HL-60 (cell line): ENCODE measurements at regions not wholly inside any gene's neighbourhood (a gene's known extent, or its start where the extent isn't known, plus 50 kb on each side); places are given as distances from the start of the nearest gene placed in this dataset.

Source experiments
- DNase-seq, 2 experiments: peaks; one replicate each; pipeline ENCODE4 v3.0.0-alpha.2; 2010 to 2020; ENCODE audit warnings: low read depth in 1 of 2, low spot score in 1 of 2
- H3K27ac ChIP-seq: fragments of 250-450 bp; sonication (Bioruptor Pico); replicated peaks from 2 replicates; pipeline ENCODE4 v1.5.1; 2020; ENCODE audit warnings: mild to moderate bottlenecking, moderate library complexity
- H3K27me3 ChIP-seq: fragments of 250-450 bp; sonication (Bioruptor Pico); 2 replicates; pipeline ENCODE4 v1.5.1; 2021; ENCODE audit warnings: mild to moderate bottlenecking, moderate library complexity; ENCODE audit not compliant: insufficient read depth, poor library complexity, severe bottlenecking
- H3K4me3 ChIP-seq: replicated peaks from 2 replicates; pipeline ENCODE4 v1.5.1; 2011; ENCODE audit warnings: mild to moderate bottlenecking, control low read depth, low read length; ENCODE audit not compliant: insufficient read depth
- GABPA ChIP-seq: IDR thresholded peaks from 2 replicates; pipeline ENCODE4 v1.6.1; 2012; ENCODE audit warnings: low read depth
- POLR2AphosphoS5 ChIP-seq: IDR thresholded peaks from 2 replicates; pipeline ENCODE4 v1.6.1; 2012; ENCODE audit warnings: low read depth
- SPI1 ChIP-seq: IDR thresholded peaks from 2 replicates; pipeline ENCODE4 v1.6.1; 2012; ENCODE audit warnings: low read depth, mild to moderate bottlenecking, borderline replicate concordance
- TF ChIP-seq, protein P1 (sequence below): IDR thresholded peaks from 2 replicates; pipeline ENCODE4 v1.6.1; 2012; ENCODE audit warnings: low read depth; ENCODE audit not compliant: insufficient replicate concordance
- TF ChIP-seq, protein P2 (sequence below): IDR thresholded peaks from one replicate; pipeline ENCODE4 v1.5.1; 2011; ENCODE audit warnings: low read length, control low read depth, inconsistent platforms; ENCODE audit not compliant: insufficient read depth

DNA sequence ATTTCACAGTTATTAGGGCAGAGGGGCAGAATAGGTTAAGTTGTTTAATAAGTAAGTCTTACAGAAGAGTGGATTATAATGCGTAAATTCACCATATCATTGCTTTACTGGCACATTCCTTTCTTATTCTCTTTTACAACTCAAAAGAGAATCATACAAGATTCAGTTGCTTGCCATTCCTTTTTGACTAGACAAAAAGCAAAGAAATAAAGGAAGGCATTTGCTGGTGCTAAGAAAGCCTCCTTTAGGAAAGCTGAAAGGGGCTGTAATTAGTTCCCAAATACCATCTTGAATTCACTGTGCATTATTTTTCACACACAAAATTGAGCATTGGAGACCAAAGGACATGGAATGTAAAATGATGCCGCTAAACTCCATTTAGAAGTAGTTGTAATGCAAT, 499.3 kb downstream of the NXPH1 start:
- no peak overlapping the region for H3K27ac ChIP-seq
- TF ChIP-seq GABPA (no peak), POLR2AphosphoS5 (no peak), SPI1 (no peak)
- TF ChIP-seq, protein P1, sequence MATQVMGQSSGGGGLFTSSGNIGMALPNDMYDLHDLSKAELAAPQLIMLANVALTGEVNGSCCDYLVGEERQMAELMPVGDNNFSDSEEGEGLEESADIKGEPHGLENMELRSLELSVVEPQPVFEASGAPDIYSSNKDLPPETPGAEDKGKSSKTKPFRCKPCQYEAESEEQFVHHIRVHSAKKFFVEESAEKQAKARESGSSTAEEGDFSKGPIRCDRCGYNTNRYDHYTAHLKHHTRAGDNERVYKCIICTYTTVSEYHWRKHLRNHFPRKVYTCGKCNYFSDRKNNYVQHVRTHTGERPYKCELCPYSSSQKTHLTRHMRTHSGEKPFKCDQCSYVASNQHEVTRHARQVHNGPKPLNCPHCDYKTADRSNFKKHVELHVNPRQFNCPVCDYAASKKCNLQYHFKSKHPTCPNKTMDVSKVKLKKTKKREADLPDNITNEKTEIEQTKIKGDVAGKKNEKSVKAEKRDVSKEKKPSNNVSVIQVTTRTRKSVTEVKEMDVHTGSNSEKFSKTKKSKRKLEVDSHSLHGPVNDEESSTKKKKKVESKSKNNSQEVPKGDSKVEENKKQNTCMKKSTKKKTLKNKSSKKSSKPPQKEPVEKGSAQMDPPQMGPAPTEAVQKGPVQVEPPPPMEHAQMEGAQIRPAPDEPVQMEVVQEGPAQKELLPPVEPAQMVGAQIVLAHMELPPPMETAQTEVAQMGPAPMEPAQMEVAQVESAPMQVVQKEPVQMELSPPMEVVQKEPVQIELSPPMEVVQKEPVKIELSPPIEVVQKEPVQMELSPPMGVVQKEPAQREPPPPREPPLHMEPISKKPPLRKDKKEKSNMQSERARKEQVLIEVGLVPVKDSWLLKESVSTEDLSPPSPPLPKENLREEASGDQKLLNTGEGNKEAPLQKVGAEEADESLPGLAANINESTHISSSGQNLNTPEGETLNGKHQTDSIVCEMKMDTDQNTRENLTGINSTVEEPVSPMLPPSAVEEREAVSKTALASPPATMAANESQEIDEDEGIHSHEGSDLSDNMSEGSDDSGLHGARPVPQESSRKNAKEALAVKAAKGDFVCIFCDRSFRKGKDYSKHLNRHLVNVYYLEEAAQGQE = no peak
- TF ChIP-seq, protein P2, sequence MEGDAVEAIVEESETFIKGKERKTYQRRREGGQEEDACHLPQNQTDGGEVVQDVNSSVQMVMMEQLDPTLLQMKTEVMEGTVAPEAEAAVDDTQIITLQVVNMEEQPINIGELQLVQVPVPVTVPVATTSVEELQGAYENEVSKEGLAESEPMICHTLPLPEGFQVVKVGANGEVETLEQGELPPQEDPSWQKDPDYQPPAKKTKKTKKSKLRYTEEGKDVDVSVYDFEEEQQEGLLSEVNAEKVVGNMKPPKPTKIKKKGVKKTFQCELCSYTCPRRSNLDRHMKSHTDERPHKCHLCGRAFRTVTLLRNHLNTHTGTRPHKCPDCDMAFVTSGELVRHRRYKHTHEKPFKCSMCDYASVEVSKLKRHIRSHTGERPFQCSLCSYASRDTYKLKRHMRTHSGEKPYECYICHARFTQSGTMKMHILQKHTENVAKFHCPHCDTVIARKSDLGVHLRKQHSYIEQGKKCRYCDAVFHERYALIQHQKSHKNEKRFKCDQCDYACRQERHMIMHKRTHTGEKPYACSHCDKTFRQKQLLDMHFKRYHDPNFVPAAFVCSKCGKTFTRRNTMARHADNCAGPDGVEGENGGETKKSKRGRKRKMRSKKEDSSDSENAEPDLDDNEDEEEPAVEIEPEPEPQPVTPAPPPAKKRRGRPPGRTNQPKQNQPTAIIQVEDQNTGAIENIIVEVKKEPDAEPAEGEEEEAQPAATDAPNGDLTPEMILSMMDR = no peak
- no peaks in the 10 kb centered on the region for H3K27me3 ChIP-seq
- no peak for DNase-seq
- H3K4me3 ChIP-seq = no peak overlapping the region

DNA sequence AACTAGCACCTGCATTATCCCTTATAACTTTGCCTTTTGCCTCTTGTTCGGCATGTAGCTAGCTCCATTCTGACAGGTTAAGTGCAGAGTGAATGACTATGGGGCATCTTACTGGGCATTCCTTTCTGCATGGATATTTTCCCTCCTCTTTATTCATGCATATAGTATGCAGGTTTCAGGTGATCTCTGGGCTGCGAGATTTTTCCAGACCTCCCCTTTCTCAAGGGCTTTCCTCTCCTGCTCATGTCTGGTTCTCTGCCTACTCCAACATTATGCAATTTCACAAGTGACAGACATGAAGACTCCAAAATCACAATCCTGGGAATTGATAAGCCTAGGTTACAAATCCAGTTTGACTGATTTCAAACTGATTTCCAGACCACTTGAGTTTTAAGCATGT, 503.8 kb downstream of the NXPH1 start:
- H3K4me3 ChIP-seq = no peak overlapping the region
- H3K27me3 ChIP-seq = no peaks in the 10 kb centered on the region
- H3K27ac ChIP-seq = no peak overlapping the region
- DNase-seq = no peak
- TF ChIP-seq, protein P2 = no peak
- no peak for TF ChIP-seq POLR2AphosphoS5
- no peak for TF ChIP-seq SPI1

DNA sequence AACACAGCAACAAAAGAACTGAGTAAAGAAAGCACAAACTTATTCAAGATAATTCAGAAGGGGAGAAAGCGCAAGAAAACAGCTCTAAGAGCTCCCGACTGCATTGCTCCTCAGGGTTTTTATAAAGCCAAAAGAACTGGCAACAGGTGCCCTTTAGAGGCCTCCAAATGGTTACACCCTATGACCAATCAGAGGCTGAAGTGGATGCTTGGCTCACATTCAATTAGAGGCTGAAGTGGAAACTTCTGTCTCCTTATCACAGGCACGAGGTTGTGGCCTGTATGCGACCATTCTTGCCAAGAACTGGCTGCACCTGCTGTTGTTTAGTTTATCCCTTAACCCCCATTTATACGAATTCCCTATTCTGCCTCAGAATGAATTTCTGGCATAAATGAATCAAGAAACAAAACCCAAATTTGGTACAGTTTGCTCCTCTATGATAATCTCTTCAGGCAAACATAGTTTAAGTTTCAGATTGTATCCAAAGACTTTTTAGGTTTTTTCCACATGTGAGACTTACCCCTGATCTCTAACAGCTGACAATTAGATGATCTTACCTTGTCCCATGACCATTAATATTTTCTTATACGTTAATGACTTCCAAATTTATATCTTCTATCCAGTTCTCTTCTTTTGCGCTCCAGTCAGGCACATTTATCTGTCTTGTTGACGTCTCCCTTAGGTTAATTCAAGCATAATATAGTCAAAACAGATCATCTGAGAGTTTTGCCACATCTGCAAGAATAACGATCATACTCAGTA, 504.8 kb downstream of the NXPH1 start:
- Histone ChIP-seq H3K27ac (no peak overlapping the region), H3K4me3 (no peak overlapping the region), H3K27me3 (no peaks in the 10 kb centered on the region)
- TF ChIP-seq GABPA (no peak), SPI1 (no peak), POLR2AphosphoS5 (no peak)
- TF ChIP-seq, protein P1 = no peak
- TF ChIP-seq, protein P2 = no peak
- no peak for DNase-seq

DNA sequence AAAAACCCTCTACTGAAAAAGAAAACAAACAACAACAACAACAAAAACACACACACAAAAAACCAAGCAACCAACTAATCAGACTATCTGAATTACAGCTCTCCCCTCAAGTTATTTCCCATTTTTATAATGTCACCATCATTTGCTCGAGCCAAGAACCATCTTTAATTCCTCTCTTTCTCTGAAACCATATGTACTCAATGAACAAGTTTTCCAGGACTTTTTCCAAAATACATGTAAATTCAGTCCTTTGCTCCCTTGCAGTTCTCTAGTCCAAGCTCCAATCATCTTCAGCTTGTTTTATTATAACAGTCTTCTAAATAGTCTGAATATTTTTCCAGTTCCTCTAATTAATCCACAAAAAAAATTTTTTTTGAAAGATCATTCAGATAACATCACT, 506.0 kb downstream of the NXPH1 start:
- no peak overlapping the region for H3K4me3 ChIP-seq
- H3K27me3 ChIP-seq = no peaks in the 10 kb centered on the region
- no peak for TF ChIP-seq SPI1
- no peak for TF ChIP-seq POLR2AphosphoS5
- TF ChIP-seq, protein P1 = no peak
- DNase-seq = no peak
- no peak overlapping the region for H3K27ac ChIP-seq
